NCI-H2081 (cell line): ENCODE measurements at regions not wholly inside any gene's neighbourhood (a gene's known extent, or its start where the extent isn't known, plus 50 kb on each side); places are given as distances from the start of the nearest gene placed in this dataset.

ENCODE experiments used
- DNase-seq, 2 experiments: peaks; one replicate each; lab custom pipeline; 2025; lab: John Stamatoyannopoulos, UW

GRCh38 chr2:100627330-100628300, 64.8 kb downstream of the PDCL3 start:
- no peak for DNase-seq

GRCh38 chr2:100628506-100628905, 65.7 kb downstream of the PDCL3 start:
- no peak for DNase-seq

GRCh38 chr2:100629309-100629708, 66.5 kb downstream of the PDCL3 start:
- DNase-seq, result no peak

- no peak for DNase-seq
Measured at GRCh38 chr2:100630473-100630977, 67.7 kb downstream of the PDCL3 start.

- no peak for DNase-seq
Measured at GRCh38 chr2:100632037-100632436, 69.2 kb downstream of the PDCL3 start.

GRCh38 chr2:100632759-100633158, 70.0 kb downstream of the PDCL3 start:
- no peak for DNase-seq

GRCh38 chr2:100639588-100640390, 77.0 kb downstream of the PDCL3 start:
- no peak for DNase-seq

- DNase-seq, result no peak
Measured at GRCh38 chr2:100640431-100641124, 77.8 kb downstream of the PDCL3 start.

GRCh38 chr2:100641125-100641435, 78.3 kb downstream of the PDCL3 start:
- DNase-seq, result no peak

- DNase-seq, result no peak
Measured at GRCh38 chr2:100642425-100642824, 79.6 kb downstream of the PDCL3 start.

- no peak for DNase-seq
Measured at GRCh38 chr2:100643467-100643866, 80.7 kb downstream of the PDCL3 start.

GRCh38 chr2:100643906-100644501, 81.2 kb downstream of the PDCL3 start:
- DNase-seq, result no peak

- no peak for DNase-seq
Measured at GRCh38 chr2:100645695-100646429, 83.1 kb downstream of the PDCL3 start.

GRCh38 chr2:100647709-100648108, 84.9 kb downstream of the PDCL3 start:
- no peak for DNase-seq

GRCh38 chr2:100650151-100650550, 87.4 kb downstream of the PDCL3 start:
- no peak for DNase-seq

GRCh38 chr2:100653449-100654035, 90.7 kb downstream of the PDCL3 start:
- no peak for DNase-seq

- no peak for DNase-seq
Measured at GRCh38 chr2:100654611-100655010, 91.8 kb downstream of the PDCL3 start.

- no peak for DNase-seq
Measured at GRCh38 chr2:100655446-100655845, 92.7 kb downstream of the PDCL3 start.

GRCh38 chr2:100655936-100656534, 93.2 kb downstream of the PDCL3 start:
- DNase-seq, result no peak

GRCh38 chr2:100658017-100658416, 95.2 kb downstream of the PDCL3 start:
- DNase-seq, result no peak
